CD1c-positive myeloid dendritic cell (primary cell): ENCODE measurements at regions not wholly inside any gene's neighbourhood (a gene's known extent, or its start where the extent isn't known, plus 50 kb on each side); places are given as distances from the start of the nearest gene placed in this dataset.
"Not testable (repeated sequence)": the region's sequence is repeated elsewhere in the genome, so short reads cannot be mapped to it uniquely, and the experiment has no call there.

Source experiments
- DNase-seq: peaks from one replicate; pipeline ENCODE4 v3.0.0-alpha.2; 2016; ENCODE audit errors: extremely low spot score

- no peak for DNase-seq
Measured at GRCh38 chr6:140388192-140388802, 1013.8 kb upstream of the CITED2 start.

GRCh38 chr6:140385679-140386078 lies 1011.2 kb upstream of the CITED2 start:
- no peak for DNase-seq

- DNase-seq = no peak
Measured at GRCh38 chr6:140382355-140382754, 1007.9 kb upstream of the CITED2 start.

- no peak for DNase-seq
Measured at GRCh38 chr6:140380427-140381218, 1006.2 kb upstream of the CITED2 start.

- DNase-seq = no peak
Measured at GRCh38 chr6:140379919-140380318, 1005.5 kb upstream of the CITED2 start.

- no peak for DNase-seq
Measured at GRCh38 chr6:140376209-140376608, 1001.8 kb upstream of the CITED2 start.

- DNase-seq = not testable (repeated sequence)
Measured at GRCh38 chr6:140373728-140374127, 999.3 kb upstream of the CITED2 start.

GRCh38 chr6:140372064-140372463 lies 997.6 kb upstream of the CITED2 start:
- no peak for DNase-seq

- no peak for DNase-seq
Measured at GRCh38 chr6:140370976-140371870, 996.8 kb upstream of the CITED2 start.

GRCh38 chr6:140370441-140370840 lies 996.0 kb upstream of the CITED2 start:
- DNase-seq = no peak

- DNase-seq = no peak
Measured at GRCh38 chr6:140366991-140367390, 992.5 kb upstream of the CITED2 start.

GRCh38 chr6:140364916-140365315 lies 990.5 kb upstream of the CITED2 start:
- no peak for DNase-seq

- DNase-seq = no peak
Measured at GRCh38 chr6:140360651-140361050, 986.2 kb upstream of the CITED2 start.

- no peak for DNase-seq
Measured at GRCh38 chr6:140355476-140355875, 981.0 kb upstream of the CITED2 start.

GRCh38 chr6:140354296-140354695 lies 979.8 kb upstream of the CITED2 start:
- DNase-seq = no peak

GRCh38 chr6:140353536-140353935 lies 979.1 kb upstream of the CITED2 start:
- DNase-seq = no peak

GRCh38 chr6:140346428-140346827 lies 972.0 kb upstream of the CITED2 start:
- no peak for DNase-seq

GRCh38 chr6:140345935-140346334 lies 971.5 kb upstream of the CITED2 start:
- DNase-seq = no peak

- no peak for DNase-seq
Measured at GRCh38 chr6:140344142-140344913, 969.9 kb upstream of the CITED2 start.

GRCh38 chr6:140343128-140343527 lies 968.7 kb upstream of the CITED2 start:
- DNase-seq = no peak

GRCh38 chr6:140341272-140341671 lies 966.8 kb upstream of the CITED2 start:
- no peak for DNase-seq

GRCh38 chr6:140340795-140341194 lies 966.3 kb upstream of the CITED2 start:
- DNase-seq = no peak
